NCI-H510A treated with DMSO at 0.1 percent for 48 hours (cell line): ENCODE measurements at regions not wholly inside any gene's neighbourhood (a gene's known extent, or its start where the extent isn't known, plus 50 kb on each side); places are given as distances from the start of the nearest gene placed in this dataset.
"Not testable (repeated sequence)": the region's sequence is repeated elsewhere in the genome, so short reads cannot be mapped to it uniquely, and the experiment has no call there.

Source experiments
- DNase-seq: peaks from one replicate; lab custom pipeline; 2025; lab: John Stamatoyannopoulos, UW

DNA sequence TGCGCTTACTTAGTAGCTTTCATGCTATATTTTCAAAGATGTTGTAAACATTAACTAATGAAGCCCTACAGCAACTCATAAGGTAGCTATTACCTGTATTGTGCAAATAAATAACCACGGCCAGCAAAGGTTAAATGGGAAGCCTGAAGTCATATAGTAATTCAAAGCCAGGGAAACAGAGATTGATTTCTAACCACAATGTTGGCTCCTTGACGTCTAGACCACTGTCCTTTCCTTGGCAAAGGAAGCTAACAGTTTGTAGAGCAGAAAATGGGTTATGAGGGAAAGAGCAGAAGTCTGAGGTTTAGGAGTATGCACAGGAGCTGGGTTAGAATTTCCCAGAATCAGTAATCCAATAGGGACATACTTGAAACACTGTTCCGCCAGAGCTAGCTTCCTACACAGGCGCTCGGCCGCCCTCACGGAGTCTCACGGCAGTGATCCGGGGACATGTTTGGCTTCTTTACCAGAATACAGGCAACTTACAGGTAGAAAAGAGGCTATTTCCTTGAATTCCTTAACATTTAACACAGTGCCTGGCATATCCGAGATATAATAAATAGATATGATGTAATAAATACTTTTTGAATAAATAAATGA, 298.8 kb upstream of the LYPLAL1 start:
- no peak for DNase-seq

DNA sequence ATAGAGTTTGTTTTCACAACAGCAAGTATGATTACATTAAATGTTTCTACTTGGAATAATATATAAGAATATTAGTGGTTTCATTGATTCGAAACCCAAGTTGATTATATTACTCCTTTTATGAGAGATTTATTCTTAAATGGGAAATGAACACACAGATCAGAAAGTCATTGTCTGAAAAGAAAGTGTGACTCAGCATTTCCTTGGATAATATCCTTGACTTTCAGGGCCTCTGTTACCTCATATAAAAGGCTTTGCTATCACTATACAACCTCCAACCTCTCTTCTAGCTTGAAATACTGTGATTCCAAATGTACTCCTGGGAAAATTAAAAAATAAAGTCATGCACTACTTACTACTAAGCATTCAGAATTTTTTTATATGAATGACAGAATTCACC, 295.3 kb upstream of the LYPLAL1 start:
- no peak for DNase-seq

DNA sequence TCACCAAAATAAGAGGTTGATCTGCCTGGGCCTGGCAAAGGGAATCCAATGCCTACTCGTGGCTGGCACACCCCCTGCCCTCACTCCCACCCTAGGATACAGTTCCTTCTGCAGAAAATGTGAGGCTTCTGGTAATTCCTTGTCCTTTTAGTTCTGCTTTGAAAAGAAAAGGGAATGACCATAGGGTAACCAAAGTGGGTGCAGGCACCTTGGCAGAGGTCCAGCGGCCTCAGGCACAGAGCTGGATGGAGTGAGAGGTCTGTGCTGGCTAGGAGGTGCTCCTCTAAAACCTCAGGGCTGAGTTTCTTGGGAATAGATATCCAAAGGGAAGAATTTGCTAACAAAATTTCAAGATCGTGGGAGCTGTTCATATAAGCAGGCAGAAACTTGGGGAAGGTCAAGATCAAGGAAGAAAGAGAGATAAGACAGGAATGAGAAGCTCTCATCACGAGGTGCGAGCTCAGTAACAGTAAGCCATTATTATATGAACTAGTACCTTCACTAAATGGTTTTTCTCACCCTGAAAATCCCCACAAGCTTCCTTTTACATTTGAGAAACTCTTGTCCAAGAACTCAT, 293.1 kb upstream of the LYPLAL1 start:
- DNase-seq, result no peak

DNA sequence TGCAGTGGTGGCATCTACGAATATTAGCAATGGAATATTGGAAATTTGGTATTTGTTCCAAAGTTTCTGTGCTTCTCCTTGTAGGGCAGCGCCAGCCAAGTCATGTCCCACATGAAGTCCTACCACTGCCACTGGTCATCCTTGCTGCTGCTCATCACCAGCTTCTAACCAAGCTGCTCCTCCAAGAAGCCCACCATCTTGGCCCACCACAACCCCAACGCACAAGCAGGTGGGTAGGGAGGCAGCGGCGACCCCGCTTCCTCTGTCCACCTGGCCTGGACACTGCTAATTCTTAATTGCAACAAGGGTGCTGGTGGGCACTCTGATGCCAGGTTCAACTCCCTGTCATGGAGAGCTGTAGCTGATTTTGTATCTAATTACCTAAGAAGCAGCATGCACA, 291.2 kb upstream of the LYPLAL1 start:
- no peak for DNase-seq

DNA sequence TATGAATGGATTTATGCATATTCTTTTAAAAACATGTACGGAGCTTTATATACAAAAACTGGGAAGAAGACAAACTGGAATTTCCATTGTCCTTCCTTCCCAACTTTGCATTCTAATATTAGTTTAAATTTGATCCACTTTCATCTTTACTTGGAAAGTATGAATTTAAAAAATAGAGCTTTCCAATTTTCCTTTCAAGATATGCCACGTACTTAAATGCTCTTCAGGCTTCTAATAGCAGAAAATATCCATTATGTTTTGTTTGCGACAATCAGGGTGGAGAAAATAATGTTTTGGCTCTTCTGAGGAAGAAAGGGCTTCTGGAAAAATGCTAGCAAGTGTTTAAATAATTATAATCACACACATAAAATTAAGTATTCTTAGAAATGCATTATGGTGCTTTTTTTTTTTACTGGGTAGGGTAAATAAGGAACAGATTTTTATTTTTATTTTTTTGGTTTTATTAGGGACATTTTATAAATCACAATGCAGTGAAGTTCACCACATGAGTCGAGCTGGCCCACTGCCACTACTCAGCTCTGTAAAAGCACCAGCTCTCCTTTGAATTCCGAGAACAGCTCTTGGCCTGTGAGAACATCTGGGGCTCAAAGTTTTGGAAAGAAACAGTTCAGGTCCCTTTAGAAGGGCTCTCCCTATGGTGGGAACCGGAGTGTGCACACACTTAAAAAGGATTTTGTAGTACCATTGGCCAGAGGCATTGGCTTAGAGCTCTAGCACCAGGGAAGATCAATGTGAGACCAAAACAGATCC, 287.4 kb upstream of the LYPLAL1 start:
- no peak for DNase-seq

DNA sequence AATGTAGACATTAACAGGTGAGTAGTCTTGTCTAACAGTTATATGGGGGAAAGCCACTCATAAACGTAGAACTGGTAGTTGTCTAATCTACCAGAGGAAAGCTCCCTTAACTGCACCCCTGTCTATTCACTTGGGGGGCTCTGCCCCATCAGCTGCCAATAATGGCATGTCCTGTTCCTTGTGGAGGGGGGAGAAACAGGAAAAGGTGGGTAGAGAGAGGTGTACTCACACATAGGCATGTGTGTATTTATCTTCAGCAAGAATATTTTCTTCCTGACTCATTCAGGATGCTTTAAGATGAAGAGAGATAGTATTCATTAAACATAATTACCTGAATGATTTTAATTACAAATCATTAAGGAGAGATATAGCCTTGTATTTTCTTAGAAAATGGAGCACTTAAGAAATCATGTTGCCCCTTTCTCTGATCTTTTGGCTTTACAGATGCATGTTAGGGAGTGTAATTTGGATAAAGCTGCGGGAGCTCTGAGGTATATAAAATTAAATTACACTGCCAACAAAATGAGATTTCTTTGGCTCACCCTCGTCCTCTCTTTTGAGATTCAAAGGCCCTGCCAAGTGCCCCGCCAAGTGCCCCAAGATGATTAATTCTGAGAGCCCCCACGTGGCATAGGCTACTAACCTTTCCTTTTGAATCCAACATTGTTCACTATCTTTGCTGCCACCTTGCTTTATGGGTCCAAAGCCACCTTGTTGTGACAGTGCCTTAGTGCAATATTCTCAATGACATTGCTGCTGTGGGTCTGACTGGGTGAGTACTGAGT, 286.3 kb upstream of the LYPLAL1 start:
- DNase-seq, result no peak

DNA sequence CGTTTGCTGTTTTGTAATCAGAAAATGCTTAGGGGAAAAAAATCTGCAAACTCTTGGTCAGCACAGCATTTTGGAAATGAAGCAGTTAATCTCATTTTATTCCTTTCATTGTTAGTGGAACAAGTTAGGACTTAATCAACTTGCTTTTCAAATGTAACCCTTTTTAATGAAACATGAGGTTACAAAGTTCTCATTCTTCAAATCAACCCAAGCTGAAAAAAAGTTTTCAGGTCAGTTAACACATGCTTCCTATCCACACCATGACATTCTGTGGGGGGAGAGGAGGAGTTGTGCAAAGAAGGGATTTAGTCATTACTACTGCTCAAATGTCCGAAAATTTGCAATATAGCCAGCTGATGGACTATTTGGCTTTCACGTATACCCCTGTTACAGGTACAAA, 283.2 kb upstream of the LYPLAL1 start:
- DNase-seq, result no peak

DNA sequence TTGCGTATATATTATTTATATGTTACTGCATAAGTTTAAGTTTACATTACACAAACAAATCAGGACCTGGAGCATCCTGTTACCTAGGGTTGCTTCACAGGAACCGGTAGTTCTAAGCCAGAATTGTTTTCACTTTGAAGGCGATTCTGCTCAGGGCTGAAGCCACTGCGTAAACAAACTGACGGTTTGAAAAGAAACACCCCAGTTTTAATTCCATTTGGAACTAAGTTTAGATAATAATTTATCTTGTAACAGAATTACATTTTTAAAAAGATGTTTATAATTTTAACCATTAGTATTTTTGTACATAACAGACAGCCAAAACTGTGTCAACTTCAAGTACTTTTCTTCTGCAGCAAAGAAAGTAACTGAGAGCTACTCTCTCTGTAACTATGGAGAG, 282.1 kb upstream of the LYPLAL1 start:
- DNase-seq, result no peak

DNA sequence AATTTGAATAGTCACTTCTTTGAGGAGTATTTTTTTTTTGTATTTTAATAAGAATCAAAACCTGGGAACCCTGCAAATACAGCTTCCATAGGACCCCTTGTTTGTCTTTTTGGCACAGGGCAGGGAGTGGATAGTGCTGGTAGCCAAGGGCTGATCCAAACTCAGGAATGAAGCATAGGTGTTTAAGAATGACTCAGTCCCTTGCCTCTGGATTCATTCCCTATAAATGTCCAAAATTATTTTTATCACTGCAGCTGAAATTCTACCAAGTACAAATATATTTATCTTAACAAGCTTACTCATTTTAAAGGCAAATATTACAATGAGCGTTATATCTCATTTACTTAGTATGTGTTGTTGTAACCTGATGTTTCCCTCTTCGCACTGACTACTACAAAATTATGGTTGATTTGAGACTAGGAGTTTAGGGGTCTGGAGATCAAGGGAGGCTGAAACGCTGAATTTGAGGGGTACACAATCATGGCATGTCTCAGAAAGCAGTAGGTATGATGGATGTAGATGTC, 278.6 kb upstream of the LYPLAL1 start:
- no peak for DNase-seq

DNA sequence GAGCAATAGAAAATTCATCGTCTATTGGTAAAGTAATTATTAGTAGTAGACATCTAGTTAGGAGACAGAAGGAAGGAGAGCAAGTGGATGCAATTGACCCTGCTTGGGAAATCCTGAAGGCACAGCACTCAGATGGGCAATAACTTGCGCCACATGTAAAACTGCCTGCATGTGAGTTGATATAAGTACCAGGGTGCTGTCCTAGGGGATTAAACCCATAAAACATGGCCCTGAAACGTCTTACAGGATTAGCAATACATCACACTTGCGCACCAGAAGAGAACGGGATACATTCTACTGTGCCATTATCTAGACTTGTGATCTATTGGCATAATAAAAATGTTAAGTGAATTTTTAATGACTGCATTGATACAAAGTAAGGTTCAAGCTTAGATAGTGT, 277.5 kb upstream of the LYPLAL1 start:
- no peak for DNase-seq

DNA sequence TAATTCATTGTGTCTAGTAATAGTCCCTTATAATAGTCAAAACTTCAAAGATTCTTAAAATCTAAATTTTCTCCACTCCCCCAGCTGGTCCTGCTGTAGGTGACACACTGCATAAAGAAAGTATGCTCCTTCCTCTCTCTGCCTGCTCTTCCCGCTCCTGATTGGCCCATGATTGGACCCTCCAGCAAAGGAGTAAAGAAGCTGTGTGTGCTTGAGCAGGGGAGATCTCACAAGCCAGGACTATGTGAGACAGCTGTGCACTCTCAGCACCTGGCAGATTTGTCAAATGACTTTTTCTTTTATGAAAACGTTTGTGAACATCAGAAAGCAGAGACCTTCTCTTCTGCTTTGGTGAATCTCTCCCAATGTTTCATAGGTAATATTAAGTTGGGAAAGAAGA, 274.8 kb upstream of the LYPLAL1 start:
- DNase-seq, result no peak

DNA sequence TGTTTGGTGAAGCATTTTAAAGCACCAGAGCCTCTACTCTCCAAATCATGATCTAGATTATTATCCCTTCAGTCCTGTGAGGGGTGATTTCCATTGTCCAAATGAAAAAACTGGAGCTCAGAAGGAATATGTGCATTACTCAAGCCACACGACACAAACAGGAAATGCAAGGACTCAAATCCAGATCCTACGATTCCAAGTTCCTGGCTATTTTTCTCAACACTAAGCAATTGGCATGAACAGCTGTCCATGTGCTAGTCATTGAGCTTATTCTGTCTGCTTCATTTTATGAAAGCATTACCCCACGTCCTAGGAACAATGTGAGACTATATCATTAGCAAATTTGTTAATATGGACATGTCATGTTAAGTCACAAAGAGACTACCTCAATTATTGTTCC, 273.1 kb upstream of the LYPLAL1 start:
- DNase-seq, result no peak

DNA sequence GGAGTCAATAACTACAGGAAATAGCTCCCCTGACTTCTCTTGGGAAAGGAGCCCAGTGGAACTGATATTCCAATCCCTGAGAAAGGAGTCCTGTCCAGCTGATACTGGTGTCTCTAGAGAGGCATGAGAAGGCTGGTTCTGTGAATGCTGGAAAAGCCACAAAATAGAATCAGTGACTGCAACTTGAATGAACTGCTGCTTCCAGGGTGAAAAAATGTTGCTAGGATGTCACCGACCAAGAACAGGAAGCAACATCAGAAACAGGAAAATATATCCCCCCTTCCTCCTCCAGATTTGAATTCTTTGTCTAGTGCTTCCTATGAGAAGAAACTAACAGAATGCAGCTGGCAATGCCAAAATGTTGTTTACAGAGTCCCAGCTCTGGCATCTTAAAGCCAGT, 269.3 kb upstream of the LYPLAL1 start:
- no peak for DNase-seq

DNA sequence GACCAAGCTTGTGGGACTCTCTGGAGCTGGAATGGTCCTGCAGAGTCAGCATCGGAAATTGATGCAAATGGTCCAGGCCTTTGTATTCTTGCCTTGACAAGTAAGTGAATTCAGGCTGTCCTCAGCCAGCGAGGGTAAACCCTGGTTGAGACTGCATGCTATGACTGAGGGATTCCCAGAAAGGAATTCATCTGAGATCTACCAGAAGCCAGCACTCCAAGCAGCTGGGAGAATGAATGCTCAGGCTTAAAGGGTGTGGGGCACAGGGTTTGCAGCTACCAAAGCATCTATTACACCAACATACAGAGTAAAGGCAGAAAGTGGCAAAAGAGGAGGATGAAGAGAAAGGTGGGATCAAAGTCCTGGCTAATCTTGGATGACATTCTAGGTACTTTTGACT, 257.0 kb upstream of the LYPLAL1 start:
- DNase-seq, result no peak

DNA sequence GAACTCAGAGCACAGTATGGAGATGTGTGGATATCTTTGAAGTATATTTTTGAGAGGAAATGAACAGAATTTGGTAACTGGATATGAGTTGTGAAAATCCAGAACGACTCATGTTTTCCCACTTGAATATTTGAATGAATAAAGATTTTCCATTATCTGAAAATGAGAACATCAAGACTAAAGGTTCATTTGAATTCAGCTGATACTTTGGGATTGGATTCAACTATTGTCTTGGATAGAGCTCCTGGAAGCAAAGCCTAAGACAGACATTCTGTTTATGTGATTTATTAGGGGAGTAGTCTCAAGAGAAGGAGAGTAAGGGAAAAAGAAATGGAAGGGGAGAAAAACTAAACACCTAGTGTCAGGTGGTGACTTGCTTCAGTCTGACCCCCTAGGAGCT, 256.0 kb upstream of the LYPLAL1 start:
- no peak for DNase-seq

DNA sequence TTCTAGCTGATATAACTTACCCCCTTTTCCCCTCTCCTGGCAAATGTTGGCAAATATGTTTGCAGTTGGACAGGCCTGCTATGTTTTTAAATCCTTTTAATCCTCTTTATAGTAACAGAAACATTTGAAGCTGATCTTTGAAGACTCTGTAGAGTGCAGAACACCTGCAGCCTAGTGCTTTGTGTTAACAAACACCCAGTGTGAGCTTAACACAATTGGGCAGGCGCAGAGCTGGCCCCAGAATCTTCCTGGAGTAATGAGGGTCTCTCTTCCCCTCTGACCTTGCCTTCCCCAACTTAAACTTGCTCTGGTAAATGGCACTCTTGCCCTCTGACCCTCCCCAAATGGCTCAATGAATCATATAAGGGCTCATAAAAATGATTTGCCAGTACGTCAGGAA, 247.9 kb upstream of the LYPLAL1 start:
- DNase-seq, result no peak

DNA sequence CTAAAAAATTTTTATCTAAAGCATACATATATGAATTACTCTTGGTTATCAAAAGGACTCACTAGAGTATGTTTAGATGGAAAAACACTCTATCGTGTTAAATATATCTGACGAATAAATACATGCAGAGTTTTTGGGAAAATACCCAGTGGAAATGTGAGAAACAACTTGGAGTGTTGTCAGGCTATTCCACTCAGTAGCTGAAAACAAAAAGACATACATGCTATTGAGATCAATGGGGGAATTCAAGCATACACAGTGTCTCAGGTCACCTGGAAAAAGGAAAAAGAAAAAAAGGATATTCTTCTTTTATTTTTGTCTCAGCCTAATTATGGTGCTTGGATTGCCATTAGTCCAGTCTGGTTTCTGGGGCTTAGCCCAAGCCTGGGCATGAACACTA, 247.0 kb upstream of the LYPLAL1 start:
- no peak for DNase-seq

DNA sequence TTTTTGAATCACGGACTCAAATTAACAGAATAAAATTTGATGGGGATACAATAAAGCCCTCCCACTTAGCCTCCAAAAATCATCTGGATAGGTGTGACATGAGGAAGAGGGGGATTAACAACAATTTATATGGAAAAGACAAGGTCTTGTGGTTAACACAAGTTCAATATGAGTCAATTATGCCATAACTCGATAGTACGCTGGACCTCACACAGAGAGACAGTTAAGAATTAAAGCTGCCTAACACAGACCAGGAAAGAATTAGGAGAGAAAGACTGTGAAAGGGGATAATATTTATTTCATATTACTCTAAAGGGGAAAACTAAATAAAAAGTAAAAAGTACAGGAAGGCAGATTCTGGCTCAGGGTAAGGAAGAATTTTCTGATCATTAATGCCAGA, 243.7 kb upstream of the LYPLAL1 start:
- DNase-seq, result no peak

DNA sequence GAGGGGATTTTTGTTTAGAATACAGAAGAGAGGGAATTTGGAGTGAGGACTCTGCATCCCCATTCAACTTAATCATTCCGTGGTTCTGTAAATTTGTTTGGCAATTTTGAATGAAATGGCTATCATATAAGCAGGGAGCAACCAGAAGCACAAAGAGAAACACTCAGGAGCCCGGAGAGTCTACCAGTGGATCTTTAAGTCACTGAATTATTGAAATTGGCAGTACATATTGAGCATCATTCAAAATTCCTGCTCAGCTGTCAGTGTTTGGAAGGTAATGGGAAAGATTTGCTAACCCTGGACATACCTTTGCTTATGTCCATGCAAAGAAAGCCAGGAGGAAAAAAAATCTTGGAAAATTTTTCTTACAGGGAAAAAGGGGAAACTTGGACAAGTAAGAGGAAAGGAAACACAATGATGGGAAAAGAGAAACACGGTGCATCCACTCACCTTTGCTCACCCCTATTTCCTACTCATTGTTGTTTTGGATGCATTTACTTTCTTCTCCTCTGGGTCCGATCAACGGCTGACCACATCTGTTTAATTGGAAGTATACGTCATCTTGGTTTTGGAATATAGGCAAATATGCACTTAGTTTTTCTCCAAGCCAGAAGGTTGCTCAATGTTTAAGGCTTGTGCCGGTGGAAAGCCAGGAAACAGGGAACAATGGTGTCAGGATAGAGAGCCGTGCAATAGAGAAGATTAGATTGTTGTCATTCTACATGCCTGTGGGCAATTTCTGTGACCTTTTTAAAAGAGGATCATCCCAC, 243.0 kb upstream of the LYPLAL1 start:
- DNase-seq, result no peak

DNA sequence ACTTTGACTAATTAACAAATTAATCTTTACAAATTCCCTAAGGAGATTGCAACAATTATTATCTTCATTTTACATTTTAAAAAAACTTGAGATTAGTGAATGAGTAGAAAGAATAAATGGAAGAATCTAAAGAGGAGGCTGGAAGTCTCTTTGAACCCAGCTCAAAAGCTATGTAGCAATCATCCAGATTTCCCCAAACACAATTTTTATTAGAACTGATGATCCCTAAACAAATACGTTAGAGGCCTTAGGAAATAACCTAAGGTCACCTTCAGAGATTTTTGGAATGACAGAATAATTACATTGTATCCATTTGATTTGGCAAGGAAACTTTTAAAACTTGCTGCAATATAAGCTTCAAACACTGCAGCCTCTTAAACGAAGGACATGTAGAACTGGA, 242.4 kb upstream of the LYPLAL1 start:
- no peak for DNase-seq

DNA sequence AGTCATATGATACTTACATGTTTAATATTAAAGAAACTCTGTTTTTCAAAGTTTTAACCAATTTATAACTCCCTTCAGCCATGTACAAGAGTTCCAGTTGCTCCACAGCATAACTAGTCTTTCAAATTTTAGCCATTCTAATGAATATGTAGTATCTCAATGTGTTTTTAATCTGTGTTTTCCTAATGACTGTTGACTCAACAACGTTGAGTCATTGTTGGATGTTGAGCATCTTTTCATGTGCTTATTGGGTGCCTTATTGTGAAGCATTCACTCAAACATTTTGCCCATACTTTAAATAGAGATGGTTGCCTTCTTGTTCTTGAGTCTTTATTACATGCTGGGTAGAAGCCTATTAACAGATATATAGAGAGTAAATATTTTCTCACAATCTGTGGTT, 240.2 kb upstream of the LYPLAL1 start:
- DNase-seq, result no peak

DNA sequence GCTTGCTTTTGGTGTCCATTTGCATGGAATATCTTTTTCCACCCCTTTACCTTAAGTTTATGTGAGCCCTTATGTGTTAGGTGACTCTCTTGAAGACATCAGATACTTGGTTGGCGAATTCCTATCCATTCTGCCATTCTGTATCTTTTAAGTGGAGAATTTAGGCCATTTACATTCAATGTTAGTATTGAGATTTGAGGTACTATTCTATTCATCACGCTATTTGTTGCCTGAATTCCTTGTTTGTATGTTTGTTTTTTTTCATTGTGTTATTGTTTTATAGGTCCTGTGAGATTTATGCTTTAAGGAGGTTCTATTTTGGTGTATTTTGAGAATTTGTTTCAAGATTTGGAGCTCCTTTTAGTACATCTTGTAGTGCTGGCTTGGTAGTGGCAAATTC, 238.3 kb upstream of the LYPLAL1 start:
- not testable (repeated sequence) for DNase-seq
